IPS-NIHi7 (cell line): ENCODE measurements at regions not wholly inside any gene's neighbourhood (a gene's known extent, or its start where the extent isn't known, plus 50 kb on each side); places are given as distances from the start of the nearest gene placed in this dataset.

Experiments
- DNase-seq: peaks from one replicate; pipeline ENCODE4 v3.0.0; 2012; ENCODE audit warnings: mixed read lengths; ENCODE audit errors: extremely low spot score

GRCh38 chr4:11544211-11544610 is 115.5 kb upstream of the HS3ST1 start:
- no peak for DNase-seq

- no peak for DNase-seq
These were observed 115.0 kb upstream of the HS3ST1 start for GRCh38 chr4:11543706-11544105.

GRCh38 chr4:11542952-11543351 is 114.3 kb upstream of the HS3ST1 start:
- DNase-seq: no peak

- DNase-seq: no peak
These were observed 109.2 kb upstream of the HS3ST1 start for GRCh38 chr4:11537846-11538245.

GRCh38 chr4:11535333-11535732 is 106.6 kb upstream of the HS3ST1 start:
- DNase-seq: no peak

GRCh38 chr4:11534623-11535302 is 106.1 kb upstream of the HS3ST1 start:
- no peak for DNase-seq

- DNase-seq: no peak
These were observed 103.4 kb upstream of the HS3ST1 start for GRCh38 chr4:11532138-11532537.

- no peak for DNase-seq
These were observed 101.0 kb upstream of the HS3ST1 start for GRCh38 chr4:11529625-11530201.

GRCh38 chr4:11525085-11525484 is 96.4 kb upstream of the HS3ST1 start:
- DNase-seq: no peak

GRCh38 chr4:11518754-11519153 is 90.1 kb upstream of the HS3ST1 start:
- no peak for DNase-seq

GRCh38 chr4:11514779-11515419 is 86.2 kb upstream of the HS3ST1 start:
- DNase-seq: no peak

- DNase-seq: no peak
These were observed 85.3 kb upstream of the HS3ST1 start for GRCh38 chr4:11514003-11514402.

- DNase-seq: no peak
These were observed 84.2 kb upstream of the HS3ST1 start for GRCh38 chr4:11512871-11513270.

- DNase-seq: no peak
These were observed 82.6 kb upstream of the HS3ST1 start for GRCh38 chr4:11511321-11511720.

GRCh38 chr4:11507920-11508319 is 79.2 kb upstream of the HS3ST1 start:
- DNase-seq: no peak

GRCh38 chr4:11506194-11506593 is 77.5 kb upstream of the HS3ST1 start:
- no peak for DNase-seq

GRCh38 chr4:11505221-11505971 is 76.7 kb upstream of the HS3ST1 start:
- DNase-seq: no peak

GRCh38 chr4:11503166-11503565 is 74.5 kb upstream of the HS3ST1 start:
- no peak for DNase-seq

- DNase-seq: no peak
These were observed 69.3 kb upstream of the HS3ST1 start for GRCh38 chr4:11497972-11498371.

- no peak for DNase-seq
These were observed 68.6 kb upstream of the HS3ST1 start for GRCh38 chr4:11497212-11497806.

GRCh38 chr4:11496351-11496829 is 67.7 kb upstream of the HS3ST1 start:
- DNase-seq: no peak

GRCh38 chr4:11495818-11496217 is 67.1 kb upstream of the HS3ST1 start:
- DNase-seq: no peak
